Cardiac septum (tissue), 1 donor: ENCODE measurements at regions not wholly inside any gene's neighbourhood (a gene's known extent, or its start where the extent isn't known, plus 50 kb on each side); places are given as distances from the start of the nearest gene placed in this dataset.
"Not testable (repeated sequence)": the region's sequence is repeated elsewhere in the genome, so short reads cannot be mapped to it uniquely, and the experiment has no call there.

ENCODE experiments used
- DNase-seq: peaks from one replicate; pipeline ENCODE4 v3.0.0-alpha.2; 2020; ENCODE audit warnings: low spot score
- intact Hi-C: fragments of 100-400 bp; cut with DNase I; formaldehyde crosslinking; loops from one replicate; pipeline ENCODE4 v1.14.0; 2022
- donor health status: DM: no; HTN: no; CAD: no.

GRCh38 chr9:39656960-39657603, 301.6 kb downstream of the SPATA31A1 start:
- intact Hi-C loops, DNase-seq: not testable (repeated sequence)

GRCh38 chr9:39663020-39663419, 307.6 kb downstream of the SPATA31A1 start:
- DNase-seq, intact Hi-C loops: not testable (repeated sequence)

DNA sequence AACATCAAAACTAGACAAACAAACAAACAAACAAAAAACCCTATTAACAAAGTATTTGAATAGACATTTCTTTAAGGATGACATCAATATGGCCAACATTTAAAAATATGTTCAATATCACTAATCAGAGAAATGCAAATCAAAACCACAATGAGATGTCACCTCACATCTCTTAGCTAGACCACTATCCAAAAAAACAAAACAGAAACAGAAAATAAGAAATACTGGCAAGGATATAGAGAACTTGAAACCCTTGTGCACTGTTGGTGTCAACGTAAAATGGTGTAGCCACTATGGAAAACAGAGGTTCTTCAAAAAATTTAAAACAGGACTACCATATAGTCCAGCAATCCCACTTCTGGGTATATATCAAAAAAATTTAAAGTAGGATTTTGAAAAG, 308.2 kb downstream of the SPATA31A1 start:
- intact Hi-C loops, DNase-seq: not testable (repeated sequence)

DNA sequence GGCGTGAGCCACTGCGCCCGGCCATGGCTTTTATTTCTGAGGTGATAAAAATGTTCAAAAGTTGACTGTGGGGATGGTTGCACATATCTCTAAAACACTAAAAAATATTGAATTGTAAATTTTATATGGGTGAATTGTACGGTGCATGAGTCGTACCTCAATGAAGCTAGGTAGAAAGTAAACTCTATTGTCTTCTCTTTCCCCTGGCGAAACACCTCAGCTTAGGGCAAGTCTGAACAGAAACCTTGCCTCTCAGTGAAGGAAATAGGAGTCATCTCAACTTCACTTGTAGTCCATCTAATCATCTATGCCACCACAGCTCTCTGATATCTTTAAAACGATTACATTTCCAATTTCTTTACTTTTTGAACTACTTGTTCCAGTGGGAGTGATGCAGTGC, 309.6 kb downstream of the SPATA31A1 start:
- intact Hi-C loops, DNase-seq: not testable (repeated sequence)

DNA sequence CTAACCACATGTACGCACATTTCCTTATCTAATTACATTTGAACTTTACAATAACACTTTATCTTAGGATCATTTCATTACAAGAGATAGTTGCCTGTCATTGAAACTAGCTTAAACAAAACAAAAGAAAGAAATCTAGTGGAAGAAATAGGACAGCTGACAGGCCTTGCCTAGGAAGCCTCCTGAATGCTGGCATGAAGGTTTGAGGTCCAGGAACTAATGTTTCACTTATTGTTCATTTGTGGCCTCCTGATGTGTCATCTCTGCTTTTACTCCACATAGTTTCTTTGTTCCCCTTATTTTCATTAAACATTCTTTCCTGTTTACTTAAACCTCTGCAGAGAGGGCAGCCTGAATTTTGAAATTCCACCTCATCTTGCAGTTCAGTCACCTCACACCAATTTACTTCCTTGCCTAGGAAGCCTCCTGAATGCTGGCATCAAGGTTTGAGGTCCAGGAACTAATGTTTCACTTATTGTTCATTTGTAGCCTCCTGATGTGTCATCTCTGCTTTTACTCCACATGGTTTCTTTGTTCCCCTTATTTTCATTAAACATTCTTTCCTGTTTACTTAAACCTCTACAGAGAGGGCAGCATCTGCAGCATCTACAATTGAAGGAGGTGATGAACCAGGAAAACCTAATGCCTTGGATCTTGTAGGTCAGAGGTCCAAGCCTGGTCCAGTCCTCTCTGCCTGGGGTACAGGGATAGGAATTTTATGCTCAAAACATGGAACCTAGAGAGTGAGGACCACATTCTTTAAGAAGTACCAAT, 319.2 kb downstream of the SPATA31A1 start:
- intact Hi-C loops, DNase-seq: not testable (repeated sequence)

DNA sequence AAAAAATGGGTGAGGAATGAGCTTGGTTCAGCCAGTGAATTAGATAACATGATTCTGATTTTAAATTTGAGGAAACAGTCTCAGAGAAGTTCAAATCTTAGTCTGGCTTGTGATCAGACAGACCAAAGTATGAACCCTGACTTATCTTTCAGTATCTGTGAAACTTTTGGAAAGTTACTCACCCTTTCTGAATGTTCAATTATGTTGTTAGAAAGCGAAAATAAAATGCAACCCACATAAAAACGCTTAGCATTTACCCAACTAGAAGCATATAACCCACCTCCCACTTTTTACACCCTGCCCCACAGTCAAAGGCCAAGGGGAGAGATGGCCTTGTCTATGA, 319.7 kb downstream of the SPATA31A1 start:
- intact Hi-C loops, DNase-seq: not testable (repeated sequence)

GRCh38 chr9:39678534-39679263, 323.2 kb downstream of the SPATA31A1 start:
- intact Hi-C loops, DNase-seq: not testable (repeated sequence)

- intact Hi-C loops, DNase-seq: not testable (repeated sequence)
Observed at GRCh38 chr9:39680694-39681401, 325.4 kb downstream of the SPATA31A1 start.

DNA sequence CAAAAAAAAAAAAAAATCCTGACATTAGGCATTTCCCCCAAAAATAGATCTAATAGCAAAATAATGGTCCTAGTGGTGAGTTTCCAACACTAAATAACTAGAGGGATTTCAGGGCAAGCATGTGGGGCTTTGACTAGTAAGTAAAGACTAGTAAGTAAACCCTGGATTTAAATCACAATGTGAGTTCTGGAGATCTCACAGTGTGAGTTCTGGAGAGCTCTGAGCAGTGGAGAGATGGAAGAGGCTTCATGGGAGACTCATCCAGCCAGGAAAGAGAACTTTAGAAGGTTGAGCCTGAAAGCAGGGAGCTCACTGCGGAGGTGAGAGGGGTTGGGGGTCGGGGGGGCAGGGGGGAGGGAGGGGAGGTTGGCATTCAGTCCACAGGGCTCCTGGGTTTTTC, 373.4 kb downstream of the SPATA31A1 start:
- intact Hi-C loops, DNase-seq: not testable (repeated sequence)

GRCh38 chr9:39744898-39745297, 389.4 kb downstream of the SPATA31A1 start:
- intact Hi-C loops = not testable (repeated sequence)

DNA sequence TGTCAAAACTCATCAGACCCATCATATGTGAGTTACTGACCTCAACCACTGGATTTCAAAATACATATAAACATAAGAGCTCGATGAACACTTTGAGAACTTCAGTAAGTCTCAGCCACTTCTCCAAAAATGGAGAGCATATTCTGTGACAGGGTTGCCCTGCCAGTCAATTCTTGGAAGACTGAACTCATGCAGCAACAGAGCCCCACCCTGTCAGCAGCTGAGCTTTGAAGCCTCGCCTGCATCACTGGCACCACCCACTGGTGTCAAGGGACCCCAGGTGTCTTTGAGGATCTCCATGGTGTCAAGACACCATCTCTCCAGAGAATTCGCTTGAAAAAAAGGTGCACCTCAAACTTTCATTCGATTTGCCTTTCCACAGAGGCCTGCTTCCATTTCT, 420.1 kb downstream of the SPATA31A1 start:
- intact Hi-C loops = not testable (repeated sequence)

More at GRCh38 chr9:39744898-39745297, 389.4 kb downstream of the SPATA31A1 start:
- DNase-seq = not testable (repeated sequence)

DNA sequence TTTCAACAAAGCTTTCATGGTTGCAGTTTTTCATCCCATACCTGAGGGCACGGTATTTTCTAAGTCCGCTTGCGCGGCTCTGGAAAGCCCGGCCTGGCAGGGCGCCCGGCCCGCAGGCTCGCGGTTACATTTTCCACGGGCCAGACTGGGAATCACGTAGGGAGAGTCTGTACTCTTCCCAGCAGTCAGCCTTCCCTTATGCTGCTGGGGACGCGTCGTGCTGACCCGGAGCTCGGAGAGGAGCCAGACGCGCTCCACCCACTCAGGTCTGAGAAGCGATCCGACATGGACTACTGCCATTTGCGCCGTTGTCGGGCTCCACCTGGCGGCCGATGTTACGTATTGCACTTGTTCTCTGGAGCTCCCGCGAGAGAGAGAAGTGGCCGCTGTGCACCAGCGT, 435.9 kb downstream of the SPATA31A1 start:
- DNase-seq = peak; percentile 76
- intact Hi-C loops = not testable (repeated sequence)

More for the DNA sequence above, 420.1 kb downstream of the SPATA31A1 start:
- DNase-seq = not testable (repeated sequence)

- DNase-seq, intact Hi-C loops: not testable (repeated sequence)
Observed at GRCh38 chr9:39797935-39798334, 442.5 kb downstream of the SPATA31A1 start.

- DNase-seq, intact Hi-C loops: not testable (repeated sequence)
Observed at GRCh38 chr9:39799252-39799651, 443.8 kb downstream of the SPATA31A1 start.

- intact Hi-C loops = not testable (repeated sequence)
Observed at GRCh38 chr9:39802561-39802960, 447.1 kb downstream of the SPATA31A1 start.

DNA sequence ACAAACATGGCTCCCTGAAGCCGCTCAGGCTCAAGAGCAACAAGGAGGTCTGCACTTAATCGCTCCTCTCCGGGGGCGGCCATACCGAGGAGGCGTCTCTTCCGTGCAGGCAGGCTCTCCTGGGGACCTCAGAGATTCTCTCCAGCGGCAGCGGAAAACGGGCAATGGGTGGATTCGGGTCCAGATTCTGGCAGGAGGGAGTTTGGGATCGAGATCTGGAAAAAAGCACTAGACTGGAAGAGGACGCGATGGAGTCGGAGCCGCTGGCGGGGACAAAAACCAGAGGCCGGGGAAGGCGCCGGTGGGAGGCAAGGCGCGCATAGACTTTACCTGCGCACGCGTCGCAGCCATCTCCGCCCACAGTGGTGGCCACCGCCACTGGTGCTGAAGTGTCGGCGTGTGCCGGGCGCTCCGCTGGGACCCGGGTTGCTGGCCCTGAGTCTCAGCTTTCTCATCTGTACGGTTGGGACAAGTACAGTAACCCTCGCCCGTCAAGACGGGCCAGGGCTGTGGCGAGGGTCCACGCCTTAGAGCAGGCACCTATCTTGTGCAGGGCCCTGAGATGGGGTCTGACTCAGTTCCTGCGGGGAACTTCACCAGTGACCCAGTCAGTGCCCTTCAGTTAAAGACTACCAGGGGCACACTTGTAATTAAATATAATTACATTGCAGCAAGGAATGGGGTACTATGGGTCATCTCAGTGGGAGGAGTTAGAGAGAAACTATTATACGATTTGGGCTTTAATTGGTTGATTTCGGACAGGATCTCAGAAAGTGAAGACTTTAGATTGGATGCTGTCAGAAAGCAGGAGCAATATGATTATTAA, 454.1 kb downstream of the SPATA31A1 start:
- peak; percentile 81 for DNase-seq
- intact Hi-C loops = not testable (repeated sequence)

More at GRCh38 chr9:39802561-39802960, 447.1 kb downstream of the SPATA31A1 start:
- DNase-seq = not testable (repeated sequence)

GRCh38 chr9:39810401-39810800, 454.9 kb downstream of the SPATA31A1 start:
- intact Hi-C loops, DNase-seq: not testable (repeated sequence)

GRCh38 chr9:39811615-39812014, 456.1 kb downstream of the SPATA31A1 start:
- intact Hi-C loops = not testable (repeated sequence)

GRCh38 chr9:39828457-39828856, 473.0 kb downstream of the SPATA31A1 start:
- intact Hi-C loops = not testable (repeated sequence)

More at GRCh38 chr9:39811615-39812014, 456.1 kb downstream of the SPATA31A1 start:
- DNase-seq = not testable (repeated sequence)

More at GRCh38 chr9:39828457-39828856, 473.0 kb downstream of the SPATA31A1 start:
- DNase-seq = not testable (repeated sequence)
